GM12864 (cell line): ENCODE measurements at regions not wholly inside any gene's neighbourhood (a gene's known extent, or its start where the extent isn't known, plus 50 kb on each side); places are given as distances from the start of the nearest gene placed in this dataset.

Source experiments
- DNase-seq: peaks from one replicate; pipeline ENCODE4 v3.0.0-alpha.2; 2011; ENCODE audit warnings: low read depth
- H3K4me3 ChIP-seq: 2 replicates; pipeline ENCODE4 v1.5.1; 2011; ENCODE audit warnings: mild to moderate bottlenecking, low read depth, low read length, control low read depth
- CTCF ChIP-seq: IDR thresholded peaks from 2 replicates; pipeline ENCODE4 v1.5.1; 2011; ENCODE audit warnings: low read depth, mild to moderate bottlenecking, moderate library complexity, low read length, control low read depth, inconsistent platforms; ENCODE audit errors: missing control alignments

DNA sequence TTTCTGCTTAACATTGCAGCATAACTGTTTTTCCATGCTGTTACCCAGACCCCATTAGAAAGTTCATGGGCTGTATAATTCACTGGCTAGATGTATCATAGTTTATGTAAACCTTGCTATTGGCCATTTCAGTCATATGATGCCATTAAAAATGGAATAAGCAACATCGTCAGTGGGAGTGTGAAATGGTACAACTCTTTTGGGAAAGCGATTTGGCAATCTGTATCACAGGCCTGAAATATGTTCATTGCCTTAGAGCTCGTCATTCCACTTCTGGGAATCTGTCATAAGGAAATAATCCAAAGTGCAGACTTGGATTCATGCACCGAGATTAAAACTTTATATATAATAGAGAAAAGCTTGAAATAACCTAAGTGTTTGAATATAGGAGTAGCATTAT lies 77.9 kb upstream of the KLF4 start:
- DNase-seq: no peak
- no peak for TF ChIP-seq CTCF
- no peak overlapping the region for H3K4me3 ChIP-seq

DNA sequence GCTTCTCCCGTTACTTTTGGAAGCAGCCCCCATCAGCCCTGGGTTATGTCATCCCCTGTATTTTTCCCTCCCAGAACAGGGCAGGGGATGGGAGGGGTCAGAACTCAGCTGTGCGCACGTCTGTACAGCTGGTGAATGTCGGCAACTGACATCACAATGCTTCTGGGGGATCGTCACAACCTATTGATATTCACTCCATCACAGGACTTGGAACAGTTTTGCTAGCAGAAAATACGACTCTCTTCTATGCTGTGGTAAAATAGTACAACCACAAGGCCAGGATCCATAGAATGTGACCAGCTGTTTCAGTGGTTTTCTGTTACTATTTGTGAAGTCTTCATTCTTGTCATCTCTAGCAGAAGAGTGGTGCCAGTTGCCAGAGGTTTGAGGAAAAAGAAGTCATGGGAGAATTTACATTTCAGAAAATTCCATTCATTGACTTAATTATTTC lies 77.1 kb upstream of the KLF4 start:
- no peak for DNase-seq
- no peak overlapping the region for H3K4me3 ChIP-seq
- no peak for TF ChIP-seq CTCF

DNA sequence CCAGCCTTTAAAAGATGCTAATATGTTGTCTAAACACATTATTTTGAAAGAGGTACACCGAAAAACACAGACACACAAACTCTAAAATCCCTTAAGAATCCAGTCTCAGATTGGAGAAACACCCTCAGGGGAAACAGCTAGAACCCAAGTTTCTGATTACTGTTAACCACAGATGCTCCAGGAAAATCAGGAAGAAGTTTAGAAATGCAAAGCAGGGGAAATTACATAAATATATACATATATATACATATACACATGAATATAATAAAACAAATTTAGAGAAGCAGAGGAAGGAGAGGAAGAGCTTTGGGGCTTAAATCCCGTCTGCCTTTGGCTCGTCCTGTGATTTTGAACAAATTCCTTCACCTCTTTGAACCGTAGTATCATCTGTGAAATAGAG lies 73.2 kb upstream of the KLF4 start:
- no peak for TF ChIP-seq CTCF
- no peak for DNase-seq

GRCh38 chr9:107559494-107560086 lies 70.0 kb upstream of the KLF4 start:
- no peak overlapping the region for H3K4me3 ChIP-seq
- no peak for TF ChIP-seq CTCF
- no peak for DNase-seq

More for the DNA sequence above, 73.2 kb upstream of the KLF4 start:
- H3K4me3 ChIP-seq: no peak overlapping the region

DNA sequence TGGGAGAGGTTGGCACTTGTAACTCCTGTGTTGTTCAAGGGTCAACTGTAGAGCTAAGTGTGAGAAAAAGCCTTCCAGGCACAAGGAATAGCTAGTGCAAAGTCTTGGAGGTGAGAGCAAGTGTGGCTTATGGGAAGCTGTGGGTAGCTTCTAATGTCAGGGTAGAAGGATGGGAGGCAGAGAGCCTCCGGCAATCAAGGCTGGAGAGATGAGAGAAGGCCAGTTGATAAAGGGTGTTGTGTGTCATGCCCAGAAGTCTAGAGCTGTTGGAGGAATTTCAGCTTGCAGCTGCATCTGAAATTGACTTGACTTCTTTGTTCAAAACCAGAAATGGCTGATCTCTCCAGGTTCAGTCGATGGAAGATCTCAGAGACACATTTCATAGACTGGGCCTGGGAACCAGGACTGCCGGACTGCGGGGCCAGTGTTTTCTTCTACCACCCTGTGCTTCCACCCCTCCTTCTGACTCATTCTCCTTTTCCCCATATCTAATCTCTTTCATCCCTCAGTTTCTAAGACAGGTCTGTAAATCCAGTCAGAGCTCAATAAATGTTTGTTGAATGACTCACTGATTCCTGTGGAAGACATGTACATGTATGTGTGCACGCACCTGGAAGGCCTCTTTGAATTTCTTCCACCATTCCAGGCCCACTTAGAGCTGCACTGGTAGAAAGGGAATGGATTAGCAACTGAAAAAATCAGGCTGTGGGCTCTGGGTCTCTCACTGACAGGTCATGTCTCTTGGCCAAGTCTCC lies 67.8 kb upstream of the KLF4 start:
- no peak overlapping the region for H3K4me3 ChIP-seq
- no peak for TF ChIP-seq CTCF
- no peak for DNase-seq

GRCh38 chr9:107554636-107555035 lies 65.1 kb upstream of the KLF4 start:
- H3K4me3 ChIP-seq: no peak overlapping the region
- DNase-seq: no peak
- TF ChIP-seq CTCF: no peak
